ENCODE measurements at regions not wholly inside any gene's neighbourhood (a gene's known extent, or its start where the extent isn't known, plus 50 kb on each side); places are given as distances from the start of the nearest gene placed in this dataset.
"Not testable (repeated sequence)": the region's sequence is repeated elsewhere in the genome, so short reads cannot be mapped to it uniquely, and the experiment has no call there.

DNA sequence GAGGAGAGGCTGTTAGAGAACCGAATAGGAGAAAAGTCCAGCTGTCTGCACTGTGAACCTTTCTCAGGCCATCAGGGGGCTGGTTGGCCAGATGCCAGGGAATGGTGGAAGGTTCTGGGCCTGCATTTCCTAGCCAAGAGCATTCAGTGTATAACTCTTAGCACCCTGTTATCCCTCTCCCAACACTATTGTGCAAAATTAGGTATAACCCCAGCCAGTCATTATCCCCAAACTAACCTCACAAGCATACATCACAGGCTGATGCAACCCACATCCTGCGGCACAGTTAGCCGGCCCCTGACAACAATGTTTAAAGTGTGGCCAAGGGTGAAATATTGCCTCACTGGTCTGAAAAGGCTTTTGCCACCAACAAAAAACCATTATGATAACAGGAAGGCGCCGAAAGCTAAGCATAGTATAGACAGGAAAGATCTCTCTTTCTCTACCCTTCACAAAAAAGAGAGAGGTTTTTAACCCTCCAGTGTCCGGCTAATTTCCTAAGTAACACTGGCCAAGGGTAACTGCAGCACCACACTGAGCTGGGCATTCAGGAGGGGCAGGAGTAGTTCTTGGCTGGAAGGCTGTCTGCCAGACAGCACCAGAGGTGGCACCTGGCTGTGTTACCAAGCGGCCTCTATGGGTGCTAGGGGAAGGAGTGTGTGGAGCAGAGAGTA, 77.3 kb upstream of the BCAR3 start:
- no peak for DNase-seq

DNA sequence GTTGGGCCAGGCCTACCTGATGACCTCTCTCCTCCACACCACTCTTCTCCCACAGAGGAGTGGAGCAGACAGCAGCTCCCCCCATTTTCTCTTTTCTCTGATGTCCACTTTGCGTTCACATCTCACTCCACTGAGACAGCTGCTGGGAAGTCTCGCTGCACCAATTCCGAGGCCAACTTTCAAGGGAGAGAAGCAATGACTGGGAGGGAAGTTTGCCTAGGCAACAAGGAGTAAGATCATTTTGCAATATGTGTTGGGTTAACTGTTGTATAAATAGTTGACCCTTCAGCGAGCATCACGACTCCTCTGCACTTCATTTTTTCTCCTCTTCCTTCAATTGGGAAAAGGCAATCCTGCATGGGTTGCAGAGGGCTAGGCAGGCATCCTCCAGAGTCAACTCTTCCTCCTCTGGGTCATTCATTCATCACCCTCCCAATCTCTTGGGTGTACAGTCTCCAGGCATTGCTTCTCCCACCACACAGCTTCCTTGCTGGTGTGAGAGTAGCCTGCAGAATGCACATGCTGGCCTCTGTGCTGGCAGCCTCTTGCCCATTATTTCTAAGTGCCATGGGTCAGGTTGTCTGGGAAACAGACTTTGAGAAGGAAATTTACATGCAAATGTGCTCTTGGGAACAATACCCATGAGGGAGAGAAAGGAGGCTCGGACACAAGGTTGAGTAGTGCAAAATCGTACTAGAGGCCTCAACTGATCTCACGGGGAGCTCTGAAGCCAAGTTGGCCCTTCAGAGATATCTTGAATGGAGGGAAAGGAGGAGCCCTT, 75.8 kb upstream of the BCAR3 start:
- Histone ChIP-seq H3K4me1 (no peaks in the 10 kb centered on the region), H3K27ac (no peak overlapping the region), H3K27me3 (no peaks in the 10 kb centered on the region), H3K9ac (ENCODE audit: low read depth in 2 of 2, low read length in 2 of 2) (no peak overlapping the region), H3K4me3 (no peak overlapping the region), H3K36me3 (no peaks in the 10 kb centered on the region), H3K9me3 (no peaks in the 10 kb centered on the region)
- intact Hi-C loops (cut with DNase I), result no loop called here
- DNase-seq, result no peak
- TF ChIP-seq, protein P1, sequence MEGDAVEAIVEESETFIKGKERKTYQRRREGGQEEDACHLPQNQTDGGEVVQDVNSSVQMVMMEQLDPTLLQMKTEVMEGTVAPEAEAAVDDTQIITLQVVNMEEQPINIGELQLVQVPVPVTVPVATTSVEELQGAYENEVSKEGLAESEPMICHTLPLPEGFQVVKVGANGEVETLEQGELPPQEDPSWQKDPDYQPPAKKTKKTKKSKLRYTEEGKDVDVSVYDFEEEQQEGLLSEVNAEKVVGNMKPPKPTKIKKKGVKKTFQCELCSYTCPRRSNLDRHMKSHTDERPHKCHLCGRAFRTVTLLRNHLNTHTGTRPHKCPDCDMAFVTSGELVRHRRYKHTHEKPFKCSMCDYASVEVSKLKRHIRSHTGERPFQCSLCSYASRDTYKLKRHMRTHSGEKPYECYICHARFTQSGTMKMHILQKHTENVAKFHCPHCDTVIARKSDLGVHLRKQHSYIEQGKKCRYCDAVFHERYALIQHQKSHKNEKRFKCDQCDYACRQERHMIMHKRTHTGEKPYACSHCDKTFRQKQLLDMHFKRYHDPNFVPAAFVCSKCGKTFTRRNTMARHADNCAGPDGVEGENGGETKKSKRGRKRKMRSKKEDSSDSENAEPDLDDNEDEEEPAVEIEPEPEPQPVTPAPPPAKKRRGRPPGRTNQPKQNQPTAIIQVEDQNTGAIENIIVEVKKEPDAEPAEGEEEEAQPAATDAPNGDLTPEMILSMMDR (IDR thresholded peaks at IDR 0.05), result no peak

More for the DNA sequence above, 77.3 kb upstream of the BCAR3 start:
- Histone ChIP-seq H3K36me3 (no peaks in the 10 kb centered on the region), H3K9me3 (no peaks in the 10 kb centered on the region), H3K9ac (ENCODE audit: low read depth in 2 of 2, low read length in 2 of 2) (no peak overlapping the region), H3K27me3 (no peaks in the 10 kb centered on the region), H3K4me1 (no peaks in the 10 kb centered on the region), H3K27ac (no peak overlapping the region), H3K4me3 (no peak overlapping the region)
- intact Hi-C loops (cut with DNase I), result no loop called here
- TF ChIP-seq, protein P1 (IDR thresholded peaks at IDR 0.05), result no peak

DNA sequence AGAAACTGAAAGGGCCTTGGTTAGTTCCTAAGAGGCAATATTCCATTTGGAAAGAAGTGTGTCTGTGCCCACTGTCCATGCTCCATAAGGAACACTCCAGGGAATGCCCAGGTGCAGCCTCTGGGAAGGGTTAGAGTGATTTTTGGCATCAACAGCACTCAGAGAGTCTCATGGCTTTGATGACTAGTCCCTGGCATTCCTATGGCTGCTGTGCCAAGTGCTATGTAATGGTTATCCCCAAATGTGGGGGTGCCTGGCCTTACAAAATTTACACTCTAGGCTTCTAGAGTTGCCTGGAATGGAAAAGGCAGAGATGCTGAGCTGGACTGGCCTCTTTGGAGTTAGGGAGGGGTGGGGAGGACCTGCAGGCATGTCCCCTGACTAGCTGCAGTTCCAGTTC, 75.0 kb upstream of the BCAR3 start:
- H3K36me3 ChIP-seq, result no peaks in the 10 kb centered on the region
- H3K9ac ChIP-seq (ENCODE audit: low read depth in 2 of 2, low read length in 2 of 2), result no peak overlapping the region
- no peak overlapping the region for H3K27ac ChIP-seq
- H3K9me3 ChIP-seq, result no peaks in the 10 kb centered on the region
- no peak overlapping the region for H3K4me3 ChIP-seq
- H3K4me1 ChIP-seq, result no peaks in the 10 kb centered on the region
- no peak for DNase-seq
- intact Hi-C loops (cut with DNase I), result no loop called here
- no peaks in the 10 kb centered on the region for H3K27me3 ChIP-seq
- TF ChIP-seq, protein P1 (IDR thresholded peaks at IDR 0.05), result no peak

DNA sequence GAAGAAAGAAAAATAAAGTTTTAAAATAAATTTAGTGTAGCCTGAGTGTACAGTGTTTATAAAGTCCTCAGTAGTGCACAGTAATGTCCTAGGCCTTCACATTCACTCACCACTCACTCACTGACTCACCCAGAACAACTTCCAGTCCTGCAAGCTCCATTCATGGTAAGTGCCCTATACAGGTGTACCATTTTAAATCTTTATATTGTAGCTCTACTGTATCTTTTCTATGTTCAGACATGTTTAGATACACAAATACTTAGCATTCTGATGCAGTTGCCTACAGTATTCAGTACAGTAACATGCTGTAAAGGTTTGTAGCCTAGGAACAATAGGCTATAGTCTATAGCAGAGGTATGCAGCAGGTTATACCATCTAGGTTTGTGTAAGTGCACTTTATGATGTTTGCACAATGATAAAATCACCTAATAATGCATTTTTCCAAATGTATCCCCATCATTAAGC, 73.6 kb upstream of the BCAR3 start:
- H3K4me1 ChIP-seq; H3K27me3 ChIP-seq; H3K27ac ChIP-seq; H3K36me3 ChIP-seq; H3K9ac ChIP-seq (ENCODE audit: low read depth in 2 of 2, low read length in 2 of 2); DNase-seq; intact Hi-C loops (cut with DNase I); H3K4me3 ChIP-seq; H3K9me3 ChIP-seq: not testable (repeated sequence)

DNA sequence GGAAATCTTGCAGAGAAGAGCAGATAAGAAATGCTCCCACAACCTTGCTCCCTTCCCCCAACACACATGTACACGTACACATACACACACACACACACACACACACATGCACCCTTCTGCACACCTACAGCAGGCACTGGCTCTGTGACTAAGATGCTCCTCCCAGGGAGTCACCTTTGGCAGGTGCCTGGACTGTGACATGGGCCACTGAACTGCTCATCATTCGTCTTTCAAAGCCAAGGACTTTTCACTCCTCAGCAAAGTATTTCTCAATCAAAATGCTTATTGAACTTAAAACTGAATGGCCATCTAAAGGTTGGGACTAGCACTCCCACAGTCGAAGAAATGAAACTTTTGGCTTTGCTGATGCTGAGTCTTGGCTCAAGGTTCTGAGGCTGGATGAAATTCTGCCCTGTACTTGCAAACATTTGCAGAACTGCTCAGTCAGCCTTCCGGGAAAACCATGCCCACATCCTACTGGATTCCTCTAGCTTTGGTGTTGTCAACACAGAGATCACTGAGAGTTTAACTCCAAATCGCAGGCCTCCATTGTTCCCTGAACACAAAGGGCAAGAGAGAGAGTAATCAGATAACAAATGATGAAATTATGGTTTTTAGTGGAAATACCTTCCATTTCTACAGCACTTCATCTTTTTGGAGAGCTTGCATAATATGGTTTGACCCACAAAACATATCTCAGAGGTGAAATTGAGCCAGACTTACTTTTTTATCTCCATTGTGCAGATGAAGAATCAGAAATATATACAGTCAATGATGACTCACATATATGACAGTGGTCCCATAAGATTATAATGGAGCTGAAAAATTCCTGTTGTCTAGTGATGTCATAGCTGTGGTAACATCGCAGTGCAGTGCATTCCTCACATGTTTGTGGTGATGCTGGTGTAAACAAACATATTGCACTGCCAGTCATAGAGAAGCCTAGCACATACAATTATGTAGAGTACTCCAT, 72.4 kb upstream of the BCAR3 start:
- TF ChIP-seq, protein P1 (IDR thresholded peaks at IDR 0.05), result no peak
- H3K27ac ChIP-seq, result no peak overlapping the region
- DNase-seq, result no peak

More for the DNA sequence above, 72.4 kb upstream of the BCAR3 start:
- Histone ChIP-seq H3K36me3 (no peaks in the 10 kb centered on the region), H3K9me3 (no peaks in the 10 kb centered on the region), H3K9ac (ENCODE audit: low read depth in 2 of 2, low read length in 2 of 2) (no peak overlapping the region), H3K4me3 (no peak overlapping the region), H3K27me3 (no peaks in the 10 kb centered on the region), H3K4me1 (no peaks in the 10 kb centered on the region)
- intact Hi-C loops (cut with DNase I), result no loop called here
